ENCODE measurements at regions not wholly inside any gene's neighbourhood (a gene's known extent, or its start where the extent isn't known, plus 50 kb on each side); places are given as distances from the start of the nearest gene placed in this dataset.

GRCh38 chr3:103495186-103495585 is 1060.4 kb downstream of the ZPLD1 start:
- no peak for TF ChIP-seq ATF2 (IDR thresholded peaks at IDR 0.05; ENCODE audit: low read length)
- TF ChIP-seq HDAC2 (IDR thresholded peaks at IDR 0.05; ENCODE audit: borderline replicate concordance in 1 of 2, low read depth in 2 of 2, low read length in 2 of 2) = no peak
- TF ChIP-seq RXRA (IDR thresholded peaks at IDR 0.05; ENCODE audit: insufficient read depth, low read depth, low read length) = no peak
- no peak for TF ChIP-seq TEAD4 (IDR thresholded peaks at IDR 0.05; ENCODE audit: low read depth, low read length)
- no peak for TF ChIP-seq BACH1 (IDR thresholded peaks at IDR 0.05; ENCODE audit: low read length)
- no peak for TF ChIP-seq TAF7 (optimal IDR thresholded peaks at IDR 0.05; ENCODE audit: borderline replicate concordance, low read depth, low read length)
- no peak for TF ChIP-seq SP2 (IDR thresholded peaks at IDR 0.05; ENCODE audit: low read length)
- TF ChIP-seq CBX8 (IDR thresholded peaks at IDR 0.05; ENCODE audit: borderline replicate concordance, low read depth, low read length) = no peak
- TF ChIP-seq POLR2A (IDR thresholded peaks at IDR 0.05; ENCODE audit: control extremely low read depth in 1 of 2, low read depth in 2 of 2, low read length in 2 of 2) = no peak
- TF ChIP-seq EGR1 (IDR thresholded peaks at IDR 0.05; ENCODE audit: borderline replicate concordance, low read depth, low read length) = no peak
- no peak for TF ChIP-seq HDAC6 (IDR thresholded peaks at IDR 0.05; ENCODE audit: low read depth, low read length)
- TF ChIP-seq GTF2F1 (IDR thresholded peaks at IDR 0.05; ENCODE audit: borderline replicate concordance, low read depth, low read length) = no peak
- no peak for TF ChIP-seq SIRT6 (IDR thresholded peaks at IDR 0.05; ENCODE audit: low read length)
- TF ChIP-seq, protein P1, sequence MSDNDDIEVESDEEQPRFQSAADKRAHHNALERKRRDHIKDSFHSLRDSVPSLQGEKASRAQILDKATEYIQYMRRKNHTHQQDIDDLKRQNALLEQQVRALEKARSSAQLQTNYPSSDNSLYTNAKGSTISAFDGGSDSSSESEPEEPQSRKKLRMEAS (IDR thresholded peaks at IDR 0.05) = no peak
- no peak for TF ChIP-seq SP4 (IDR thresholded peaks at IDR 0.05; ENCODE audit: low read length)
- H3K4me3 ChIP-seq (ENCODE audit: extremely low read depth in 1 of 4, insufficient read depth in 2 of 4, low read depth in 3 of 4, low read length in 4 of 4) = no peak overlapping the region
- H4K91ac ChIP-seq (replicated peaks; ENCODE audit: insufficient read length, low read length) = no peak overlapping the region
- no peak overlapping the region for H2BK12ac ChIP-seq (ENCODE audit: low read depth, low read length)
- H3K27me3 ChIP-seq (replicated peaks in 1 of 4; ENCODE audit: control insufficient read depth in 3 of 4, extremely low read depth in 1 of 4, insufficient read depth in 3 of 4, low read length in 3 of 4) = no peaks in the 10 kb centered on the region
- H4K20me1 ChIP-seq (replicated peaks in 1 of 2; ENCODE audit: control insufficient read depth in 1 of 2, insufficient read depth in 2 of 2, low read length in 2 of 2) = no peaks in the 10 kb centered on the region
- no peak overlapping the region for H3K27ac ChIP-seq (ENCODE audit: low read depth, low read length)
- H3K4ac ChIP-seq (replicated peaks; ENCODE audit: insufficient read length, low read depth, low read length) = no peak overlapping the region
- no peak overlapping the region for H3K18ac ChIP-seq (ENCODE audit: extremely low read depth, low read length)
- H3K9ac ChIP-seq (replicated peaks in 1 of 4; ENCODE audit: extremely low read depth in 1 of 4, low read depth in 3 of 4, low read length in 3 of 4) = no peak overlapping the region
- no peak overlapping the region for H2BK15ac ChIP-seq (ENCODE audit: low read length)
- no peaks in the 10 kb centered on the region for H3K79me1 ChIP-seq (ENCODE audit: low read depth, low read length)
- no peak overlapping the region for H2BK5ac ChIP-seq (ENCODE audit: low read depth, low read length)
- H3K56ac ChIP-seq (replicated peaks; ENCODE audit: insufficient read length, low read depth, low read length) = no peak overlapping the region
- CTCF ChIA-PET (ENCODE audit: partially characterized antibody) = no interaction called here
- no peak overlapping the region for H2BK120ac ChIP-seq (replicated peaks; ENCODE audit: low read depth, low read length)
- no peaks in the 10 kb centered on the region for H3K9me3 ChIP-seq (ENCODE audit: insufficient read depth in 2 of 2, low read depth in 1 of 2, low read length in 1 of 2)
- H3K4me1 ChIP-seq (replicated peaks in 1 of 4; ENCODE audit: control insufficient read depth in 3 of 4, insufficient read depth in 4 of 4, low read length in 3 of 4) = no peaks in the 10 kb centered on the region
- no peak overlapping the region for H2AFZ ChIP-seq (ENCODE audit: low read length)
- H4K8ac ChIP-seq (ENCODE audit: extremely low read depth, insufficient read depth, low read length) = no peak overlapping the region
- H3K79me2 ChIP-seq (ENCODE audit: control insufficient read depth in 1 of 2, insufficient read depth in 2 of 2, low read length in 2 of 2) = no peaks in the 10 kb centered on the region
- H3K14ac ChIP-seq (ENCODE audit: insufficient read length) = no peak overlapping the region
- FAIRE-seq (no peak), DNase-seq (ENCODE audit: low read depth in 1 of 2, low spot score in 2 of 2) (no peak)
- H2BK20ac ChIP-seq (ENCODE audit: low read length) = no peak overlapping the region
- no peak overlapping the region for H2AK5ac ChIP-seq (ENCODE audit: low read depth, low read length)
- H3K4me2 ChIP-seq (ENCODE audit: insufficient read depth in 1 of 2, low read depth in 2 of 2, low read length in 2 of 2) = no peak overlapping the region
- H4K5ac ChIP-seq (ENCODE audit: insufficient read length, low read depth, low read length) = no peak overlapping the region
- H3K36me3 ChIP-seq (ENCODE audit: control insufficient read depth in 2 of 4, insufficient read depth in 4 of 4, low read length in 3 of 4) = no peaks in the 10 kb centered on the region
- H3K23ac ChIP-seq (ENCODE audit: insufficient read length) = no peak overlapping the region
- 98% methylated on average over 2 of the region's 2 CpGs; no CpG with 5 or more reads in 1 of the 2 experiments for WGBS, 2 experiments (ENCODE audit: extremely low coverage in 1 of 2, insufficient coverage in 1 of 2, insufficient read length in 1 of 2, insufficient replicate concordance in 2 of 2, low coverage in 1 of 2, low lambda C conversion rate in 2 of 2, missing lambda C conversion rate in 1 of 2)
- H3K23me2 ChIP-seq (ENCODE audit: low read depth, low read length) = no peaks in the 10 kb centered on the region
- POLR2A ChIA-PET (ENCODE audit: partially characterized antibody) = no interaction called here
